NOMO-1 treated with dmso at 0.1 percent for 144 hours (cell line): ENCODE measurements at regions not wholly inside any gene's neighbourhood (a gene's known extent, or its start where the extent isn't known, plus 50 kb on each side); places are given as distances from the start of the nearest gene placed in this dataset.
"Not testable (repeated sequence)": the region's sequence is repeated elsewhere in the genome, so short reads cannot be mapped to it uniquely, and the experiment has no call there.

Experiments used
- DNase-seq: peaks from one replicate; lab custom pipeline; 2025; ENCODE audit not compliant: unreplicated experiment; lab: John Stamatoyannopoulos, UW

DNA sequence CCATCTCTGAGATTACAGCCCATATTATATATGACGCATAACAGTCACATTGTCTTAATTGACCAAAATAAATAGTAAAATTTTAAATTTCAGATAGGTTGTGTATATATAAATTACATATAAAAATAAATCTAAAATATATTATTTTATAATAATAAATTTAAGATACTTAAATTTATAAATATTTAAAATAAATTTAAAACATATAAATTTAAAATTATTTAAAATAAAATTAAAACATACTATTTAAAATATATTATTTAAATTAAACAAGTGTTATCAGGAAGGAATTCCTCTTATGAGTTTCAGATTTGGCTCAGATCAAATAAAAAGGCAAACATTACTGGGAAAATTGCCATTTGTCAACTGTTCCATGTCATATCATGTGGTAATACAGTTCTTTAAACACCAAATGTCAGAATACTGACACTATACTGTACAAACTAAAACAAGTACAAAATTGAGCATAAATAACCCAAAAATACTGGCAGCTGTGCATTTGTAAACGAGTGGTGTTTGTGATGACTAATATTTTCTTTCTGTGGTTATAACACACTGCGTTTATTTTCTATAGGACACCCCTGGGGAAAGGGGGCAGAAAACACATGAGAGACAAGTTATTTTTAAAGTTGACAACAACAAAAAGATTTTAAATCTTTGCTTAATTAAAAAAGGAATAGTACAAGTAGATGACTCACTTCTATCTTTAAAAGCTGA lies 71.3 kb upstream of the DGKB start:
- DNase-seq = no peak

DNA sequence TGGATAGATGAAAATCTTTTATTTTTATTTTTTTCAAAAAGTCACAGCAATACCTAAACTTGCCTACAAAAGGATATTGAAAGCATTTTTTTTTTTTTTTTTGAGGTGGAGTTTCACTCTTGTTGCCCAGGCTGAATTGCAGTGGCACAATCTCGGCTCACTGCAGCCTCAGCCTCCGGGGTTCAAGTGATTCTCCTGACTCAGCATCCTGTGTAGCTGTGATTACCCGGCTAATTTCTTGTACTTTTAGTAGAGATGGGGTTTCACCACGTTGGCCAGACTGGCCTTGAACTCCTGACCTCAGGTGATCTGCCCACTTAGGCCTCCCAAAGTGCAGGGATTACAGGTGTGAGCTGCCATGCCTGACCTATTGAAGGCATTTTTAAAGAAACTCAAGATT lies 69.1 kb upstream of the DGKB start:
- DNase-seq = not testable (repeated sequence)

DNA sequence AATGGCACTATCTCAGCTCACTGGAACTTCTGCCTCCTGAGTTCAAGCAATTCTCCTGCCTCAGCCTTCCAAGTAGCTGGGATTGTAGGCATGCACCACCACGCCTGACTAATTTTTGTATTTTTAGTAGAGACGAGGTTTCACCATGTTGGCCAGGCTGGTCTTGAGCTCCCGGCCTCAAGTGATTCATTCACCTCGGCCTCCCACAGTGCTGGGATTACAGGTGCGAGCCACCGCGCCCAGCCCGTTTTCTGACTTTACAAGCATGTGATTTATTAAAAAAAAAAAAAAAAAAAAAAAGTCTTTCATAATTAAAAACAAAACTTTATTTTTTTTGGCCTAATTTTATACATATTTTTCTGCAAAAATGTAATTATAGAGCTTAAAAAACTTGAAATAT lies 64.8 kb upstream of the DGKB start:
- DNase-seq = not testable (repeated sequence)

DNA sequence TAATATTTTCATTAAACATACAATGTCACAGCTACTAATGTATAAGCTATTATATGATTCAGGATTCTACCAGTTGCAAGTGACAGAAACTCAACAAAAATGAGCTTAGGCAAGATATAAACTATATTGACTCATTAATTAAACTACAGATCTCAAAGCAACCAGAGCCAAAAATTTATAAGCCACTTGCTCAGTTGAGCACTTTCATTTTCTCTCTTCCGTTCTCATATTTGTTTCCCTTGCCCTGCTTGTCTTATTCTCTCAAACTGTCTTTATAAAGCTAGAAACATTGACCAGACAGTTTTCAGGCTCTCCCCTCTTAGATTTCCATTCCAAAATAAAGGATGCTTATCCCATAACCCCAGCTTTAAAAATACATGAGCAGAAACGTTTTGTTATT lies 60.2 kb upstream of the DGKB start:
- no peak for DNase-seq

GRCh38 chr7:14960721-14961120 lies 58.2 kb upstream of the DGKB start:
- DNase-seq = no peak

DNA sequence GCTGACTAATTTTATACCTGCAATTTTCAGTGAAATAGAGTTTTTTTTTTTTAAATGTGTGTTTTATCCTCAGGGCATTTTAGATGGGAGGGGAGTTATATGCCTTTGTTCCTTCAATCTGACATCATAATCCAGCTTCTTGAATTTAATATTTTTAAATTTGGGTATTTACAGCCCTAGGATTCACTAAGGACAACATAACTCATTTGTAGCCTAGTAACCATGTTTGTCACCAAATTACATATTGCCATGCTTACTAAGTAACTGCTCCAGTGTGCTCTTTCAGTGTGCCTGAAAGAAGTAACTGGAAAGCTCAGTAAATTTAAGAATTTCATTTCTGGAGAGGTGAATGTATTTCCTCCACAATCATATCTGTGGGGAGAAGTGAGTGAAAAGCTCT lies 56.8 kb upstream of the DGKB start:
- no peak for DNase-seq

DNA sequence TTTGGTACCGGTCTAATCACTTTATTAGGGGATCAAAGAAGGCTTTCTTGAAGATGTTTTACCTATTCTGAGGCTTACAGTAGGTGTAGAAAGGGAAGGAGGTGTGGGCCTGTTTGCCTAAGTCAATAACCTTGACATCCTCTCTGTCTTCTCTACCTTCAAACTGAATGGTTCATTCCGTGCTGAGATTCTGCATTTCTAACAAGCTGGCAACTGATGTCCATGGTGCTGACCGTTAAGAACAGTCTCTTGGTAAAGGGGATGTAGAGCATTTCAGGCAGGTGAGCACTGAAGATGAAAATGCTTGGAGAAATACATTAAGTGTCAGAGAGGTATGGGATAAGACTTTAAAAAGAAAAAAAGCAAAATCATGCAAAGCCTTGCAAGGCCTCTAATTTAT lies 51.5 kb upstream of the DGKB start:
- DNase-seq = no peak
